NCI-H2029 (cell line): ENCODE measurements at regions not wholly inside any gene's neighbourhood (a gene's known extent, or its start where the extent isn't known, plus 50 kb on each side); places are given as distances from the start of the nearest gene placed in this dataset.
"Not testable (repeated sequence)": the region's sequence is repeated elsewhere in the genome, so short reads cannot be mapped to it uniquely, and the experiment has no call there.

ENCODE experiments used
- DNase-seq: peaks from one replicate; lab custom pipeline; 2025; lab: John Stamatoyannopoulos, UW

DNA sequence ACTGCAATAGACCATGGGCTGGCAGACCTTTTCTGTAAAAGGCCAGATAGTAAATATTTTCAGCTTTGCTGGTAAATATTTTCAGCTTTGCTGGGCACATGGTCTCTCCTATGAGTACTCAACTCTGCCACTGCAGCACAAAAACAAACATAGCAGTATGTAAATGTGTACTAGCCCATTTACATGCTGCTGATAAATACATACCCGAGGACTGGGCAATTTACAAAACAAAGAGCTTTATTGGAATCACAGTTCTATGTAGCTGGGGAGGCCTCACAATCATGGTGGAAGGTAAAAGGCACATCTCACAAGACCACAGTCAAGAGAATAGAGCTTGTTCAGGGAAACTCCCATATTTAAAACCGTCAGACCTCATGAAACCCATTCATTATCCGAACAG, 793.0 kb downstream of the EDEM1 start:
- no peak for DNase-seq

DNA sequence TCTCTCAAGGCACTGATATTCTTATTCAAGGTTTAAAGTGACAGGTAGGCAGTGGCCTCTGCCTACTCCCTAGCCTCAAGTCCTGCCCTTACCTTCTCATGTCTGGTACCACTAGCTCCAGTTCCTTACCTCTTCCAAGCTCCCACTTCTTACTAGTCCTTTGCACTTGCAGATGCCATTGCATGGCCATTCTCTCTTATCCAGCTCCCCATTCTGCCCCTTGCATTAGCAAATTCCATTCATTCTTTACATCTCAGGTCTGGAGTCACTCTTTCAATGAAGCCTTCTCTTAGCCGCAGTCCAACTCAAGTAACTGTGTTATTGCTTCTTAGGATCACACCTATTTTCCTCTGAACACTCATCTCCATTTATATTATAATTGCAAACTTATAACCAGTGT, 807.1 kb downstream of the EDEM1 start:
- no peak for DNase-seq

- DNase-seq, result no peak
Observed at GRCh38 chr3:6018456-6018855, 830.9 kb downstream of the EDEM1 start.

DNA sequence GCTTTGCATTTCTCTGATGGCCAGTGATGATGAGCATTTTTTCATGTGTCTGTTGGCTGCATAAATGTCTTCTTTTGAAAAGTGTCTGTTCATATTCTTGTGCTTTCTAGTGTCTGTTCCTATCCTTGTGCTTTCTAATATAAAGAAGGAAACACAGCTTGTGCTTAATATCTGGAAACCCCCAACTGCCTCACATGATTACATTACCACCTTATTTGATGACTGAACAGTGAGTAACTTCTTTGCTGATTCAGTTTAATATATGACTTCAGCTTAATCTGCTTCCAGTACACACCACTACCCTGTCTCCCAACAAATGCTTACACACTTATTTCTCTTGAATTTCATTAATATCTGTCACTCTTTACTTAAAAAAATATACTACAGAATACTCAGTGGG, 835.1 kb downstream of the EDEM1 start:
- no peak for DNase-seq

- no peak for DNase-seq
Observed at GRCh38 chr3:6025032-6025431, 835.9 kb upstream of the GRM7 start.

- DNase-seq, result not testable (repeated sequence)
Observed at GRCh38 chr3:6030648-6031047, 830.3 kb upstream of the GRM7 start.

- DNase-seq, result no peak
Observed at GRCh38 chr3:6035626-6036025, 825.3 kb upstream of the GRM7 start.

DNA sequence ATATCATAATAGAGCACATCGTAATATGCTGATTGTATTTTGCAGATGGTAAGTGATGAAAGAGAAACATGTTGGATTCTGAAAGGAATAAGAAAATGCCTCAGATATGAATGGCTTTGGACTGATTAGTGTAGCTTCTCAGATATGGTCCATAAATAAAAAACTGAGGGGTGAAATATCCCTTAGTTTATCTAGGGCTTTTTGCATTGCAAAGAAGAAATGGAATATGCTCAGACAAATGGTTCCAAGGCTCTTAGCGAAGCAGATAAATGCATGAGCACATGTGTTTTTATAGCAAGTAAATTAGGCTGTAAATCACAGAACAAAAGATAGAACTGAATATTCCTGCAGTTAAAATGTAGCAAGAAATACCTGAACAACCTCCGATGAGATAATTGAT, 820.9 kb upstream of the GRM7 start:
- no peak for DNase-seq

- DNase-seq, result no peak
Observed at GRCh38 chr3:6041894-6042293, 819.0 kb upstream of the GRM7 start.

DNA sequence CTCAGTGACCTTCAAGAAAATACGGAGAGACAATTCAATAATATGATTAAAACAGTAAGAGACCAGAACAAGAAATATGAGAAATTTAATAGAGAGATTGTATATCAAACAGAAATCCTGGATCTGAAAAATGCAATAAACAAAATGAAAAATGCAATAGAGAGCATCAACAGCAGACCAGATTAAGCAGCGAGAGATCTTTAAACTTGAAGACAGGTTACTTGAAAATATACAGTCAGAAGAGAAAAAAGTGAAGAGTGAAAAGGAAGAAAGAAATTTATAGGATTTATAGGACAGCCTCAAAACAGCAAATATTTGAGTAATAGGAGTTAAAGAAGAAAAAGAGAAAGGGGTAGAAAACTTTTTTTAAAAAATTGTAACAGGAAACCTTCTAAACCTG, 813.9 kb upstream of the GRM7 start:
- DNase-seq, result no peak

- DNase-seq, result no peak
Observed at GRCh38 chr3:6060251-6060650, 800.7 kb upstream of the GRM7 start.

DNA sequence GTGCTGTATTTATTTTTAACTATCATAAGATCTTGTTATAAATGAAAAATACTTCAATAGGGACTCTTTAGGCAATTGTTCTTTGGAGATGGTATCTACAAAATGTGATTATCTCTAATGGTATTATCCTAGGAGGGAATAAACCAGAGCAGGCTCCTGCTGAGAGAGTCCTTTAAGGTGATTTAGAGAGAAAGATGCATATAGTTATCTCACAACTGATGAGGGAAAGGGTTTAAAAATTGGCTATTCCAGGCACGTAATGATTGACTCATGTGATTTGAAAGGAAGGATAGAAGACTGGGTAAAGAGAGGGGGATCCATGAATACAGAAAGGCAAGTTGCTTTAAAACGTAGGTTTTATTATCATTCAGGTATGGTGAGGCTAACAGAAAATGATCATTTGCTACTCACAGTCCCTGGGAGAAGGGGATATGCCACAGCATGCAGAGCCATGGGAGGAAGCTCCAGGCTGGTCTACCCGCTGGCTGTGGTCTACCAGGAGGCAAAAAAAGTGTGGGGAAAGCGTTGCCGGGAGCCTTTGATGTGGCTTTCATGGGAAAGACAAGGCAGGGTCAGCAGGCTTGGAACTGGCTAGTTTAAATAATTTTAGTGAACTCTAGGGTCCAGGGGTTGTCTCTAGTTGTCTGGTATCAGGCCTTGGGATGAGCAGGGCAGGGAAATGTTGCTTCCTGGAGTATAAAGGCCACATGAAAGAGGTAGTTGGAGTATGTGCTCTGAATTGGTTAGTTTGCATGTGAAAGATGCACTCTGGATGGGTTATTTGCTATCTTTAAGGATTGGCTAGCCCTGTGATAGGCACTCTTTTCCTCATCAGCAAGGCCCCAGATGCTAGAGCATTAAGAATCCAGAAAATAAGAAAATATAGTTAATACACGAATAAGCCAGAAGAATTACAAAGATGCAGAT, 798.4 kb upstream of the GRM7 start:
- no peak for DNase-seq

GRCh38 chr3:6066397-6066796, 794.5 kb upstream of the GRM7 start:
- no peak for DNase-seq

DNA sequence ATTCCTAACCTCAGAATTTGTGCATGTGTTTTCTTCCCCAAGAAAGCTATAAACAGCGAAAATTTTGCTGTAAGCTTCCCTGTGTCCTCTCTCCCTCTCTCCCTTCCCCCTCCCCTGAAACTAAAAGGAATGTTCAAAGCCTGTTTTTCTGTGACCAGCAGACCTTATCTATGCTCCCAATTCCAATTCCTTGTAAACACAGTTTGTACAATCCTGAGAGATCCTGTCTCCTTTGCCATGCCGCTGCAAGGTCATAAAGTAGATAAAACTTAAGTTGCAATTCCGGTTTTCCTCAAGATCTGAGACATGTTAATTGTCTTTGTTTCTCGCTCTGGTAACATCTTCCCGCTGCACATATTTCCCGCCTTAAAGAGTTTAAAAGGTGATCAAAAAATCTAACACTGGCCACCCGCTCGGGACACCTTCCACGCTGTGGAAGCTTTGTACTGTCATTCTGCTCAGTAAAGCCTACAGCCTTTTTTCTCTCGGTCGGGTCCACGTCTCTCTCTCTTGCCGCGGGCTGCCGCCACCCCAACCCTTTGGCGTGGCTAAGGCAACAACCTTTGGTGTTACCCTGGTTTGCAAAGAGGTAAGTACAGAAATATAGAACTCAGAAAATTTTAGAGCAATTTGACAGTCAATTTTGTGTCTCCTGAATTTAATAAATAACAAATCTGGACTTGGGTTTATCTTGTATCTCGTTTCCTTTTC, 793.9 kb upstream of the GRM7 start:
- not testable (repeated sequence) for DNase-seq

- DNase-seq, result no peak
Observed at GRCh38 chr3:6074952-6075351, 786.0 kb upstream of the GRM7 start.

GRCh38 chr3:6078436-6078835, 782.5 kb upstream of the GRM7 start:
- no peak for DNase-seq

- no peak for DNase-seq
Observed at GRCh38 chr3:6079011-6079410, 781.9 kb upstream of the GRM7 start.

- DNase-seq, result no peak
Observed at GRCh38 chr3:6079561-6080179, 781.2 kb upstream of the GRM7 start.

- DNase-seq, result no peak
Observed at GRCh38 chr3:6088433-6088832, 772.5 kb upstream of the GRM7 start.

GRCh38 chr3:6089780-6090179, 771.1 kb upstream of the GRM7 start:
- no peak for DNase-seq

DNA sequence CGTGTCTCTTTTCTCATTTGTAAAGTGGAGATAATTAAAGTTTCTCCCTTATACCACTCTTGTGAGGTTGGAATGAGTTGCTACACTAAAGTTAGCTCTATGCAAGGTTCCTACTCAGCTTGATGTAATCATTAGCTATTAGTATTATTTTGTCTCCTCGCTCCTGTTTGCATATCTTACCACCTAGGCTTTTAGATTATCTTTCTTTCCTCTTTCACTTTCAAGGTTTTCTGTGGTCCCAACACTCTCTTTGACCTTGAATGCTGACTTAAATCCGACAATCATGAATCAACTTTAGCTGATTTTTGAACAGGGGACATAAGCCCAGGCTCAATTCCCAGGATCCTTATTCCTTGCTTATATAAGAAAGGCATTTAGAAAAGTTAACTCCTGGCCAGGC, 769.7 kb upstream of the GRM7 start:
- DNase-seq, result no peak

GRCh38 chr3:6095006-6095405, 765.9 kb upstream of the GRM7 start:
- DNase-seq, result no peak

DNA sequence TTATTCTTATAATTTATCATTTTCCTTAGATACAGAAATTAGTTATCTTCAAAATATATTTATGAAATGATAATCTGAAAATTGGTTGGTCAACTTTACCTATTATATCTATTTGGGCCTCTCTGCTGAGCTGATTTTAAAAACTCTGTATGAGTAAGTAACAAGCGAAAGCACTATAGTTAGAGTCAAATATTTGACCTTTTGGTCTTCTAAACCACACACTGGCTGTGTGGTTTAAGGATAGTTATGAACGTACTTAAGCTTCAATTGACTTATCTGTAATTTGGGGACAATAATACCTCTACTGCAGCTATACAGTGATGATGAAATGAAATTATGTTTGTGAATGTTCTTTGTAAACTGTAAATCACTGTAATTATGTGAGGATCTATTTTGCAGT, 763.9 kb upstream of the GRM7 start:
- DNase-seq, result no peak
